Adrenal gland (tissue), 9 donors: ENCODE measurements at regions not wholly inside any gene's neighbourhood (a gene's known extent, or its start where the extent isn't known, plus 50 kb on each side); places are given as distances from the start of the nearest gene placed in this dataset.

Source experiments
- DNase-seq, 7 donors: peaks; one replicate each; pipeline ENCODE4 v3.0.0-alpha.2; 2019 to 2020
- H3K27ac ChIP-seq, 5 donors: fragments of 200-600 bp; sonication (generic) in 4 of 5; 1 replicate in 3 of 5; 2 replicates in 2 of 5; pipeline versions ENCODE4 v1.5.1 to v1.8.0; 2016 to 2020; ENCODE audit warnings: mild to moderate bottlenecking in 1 of 5
- H3K27me3 ChIP-seq: fragments of 200-600 bp; 2 replicates; pipeline ENCODE4 v1.8.0; 2021
- H3K36me3 ChIP-seq, 2 donors: fragments of 200-600 bp; replicated peaks in 1 of 2; 1 replicate in 1 of 2; 2 replicates in 1 of 2; pipeline versions ENCODE4 v1.5.1 to v1.8.0; 2018 to 2022
- H3K4me1 ChIP-seq, 2 donors: fragments of 200-600 bp; replicated peaks in 1 of 2; 1 replicate in 1 of 2; 2 replicates in 1 of 2; pipeline versions ENCODE4 v1.5.1 to v1.8.0; 2018 to 2021
- H3K4me3 ChIP-seq, 4 donors: fragments of 200-600 bp; sonication (generic) in 3 of 4; one replicate each; pipeline ENCODE4 v1.5.1; 2016 to 2018
- H3K9me3 ChIP-seq, 3 donors: fragments of 200-600 bp; sonication (generic) in 1 of 3; replicated peaks in 1 of 3; 1 replicate in 2 of 3; 2 replicates in 1 of 3; pipeline versions ENCODE4 v1.5.1 to v1.8.0; 2016 to 2021
- POLR2A ChIP-seq, 2 donors: fragments of 450-650 bp; IDR thresholded peaks; one replicate each; pipeline ENCODE4 v1.6.1; 2017; ENCODE audit warnings: antibody characterized with exemption in 2 of 2, mild to moderate bottlenecking in 2 of 2, moderate library complexity in 1 of 2
- WGBS, 4 donors: extraction: QIAGEN DNeasy Blood & Tissue Kit in 2 of 4; methylation state at CpG; one replicate each; pipeline versions ENCODE4 v1.1.5 to v1.1.7; 2013 to 2017; 5-methylcytosine and 5-hydroxymethylcytosine counted together
- intact Hi-C, 2 donors: fragments of 100-400 bp; cut with DNase I; formaldehyde crosslinking; loops; one replicate each; pipeline versions ENCODE4 v1.14.1 to v1.15.0; 2022 to 2023
- TF ChIP-seq, protein P1 (sequence below), 6 experiments: fragments of 450-650 bp in 4 of 6; fragments of 200-600 bp in 2 of 6; sonication (generic) in 1 of 6; IDR thresholded peaks; 1 replicate in 5 of 6; 2 replicates in 1 of 6; pipeline versions ENCODE4 v1.5.1 to v1.8.0; 2016 to 2021; ENCODE audit warnings: antibody characterized with exemption in 6 of 6, mild to moderate bottlenecking in 2 of 6, moderate library complexity in 1 of 6
- donor health status: healthy with polysubstance abuse.
- donor health status: Bipolar disorder and iron deficiency.
- donor health status: DM: yes; HTN: yes; CAD: no.
- donor health status: DM: no; HTN: no; CAD: no.
- donor health status: DM: no; HTN: no; CAD: no.

DNA sequence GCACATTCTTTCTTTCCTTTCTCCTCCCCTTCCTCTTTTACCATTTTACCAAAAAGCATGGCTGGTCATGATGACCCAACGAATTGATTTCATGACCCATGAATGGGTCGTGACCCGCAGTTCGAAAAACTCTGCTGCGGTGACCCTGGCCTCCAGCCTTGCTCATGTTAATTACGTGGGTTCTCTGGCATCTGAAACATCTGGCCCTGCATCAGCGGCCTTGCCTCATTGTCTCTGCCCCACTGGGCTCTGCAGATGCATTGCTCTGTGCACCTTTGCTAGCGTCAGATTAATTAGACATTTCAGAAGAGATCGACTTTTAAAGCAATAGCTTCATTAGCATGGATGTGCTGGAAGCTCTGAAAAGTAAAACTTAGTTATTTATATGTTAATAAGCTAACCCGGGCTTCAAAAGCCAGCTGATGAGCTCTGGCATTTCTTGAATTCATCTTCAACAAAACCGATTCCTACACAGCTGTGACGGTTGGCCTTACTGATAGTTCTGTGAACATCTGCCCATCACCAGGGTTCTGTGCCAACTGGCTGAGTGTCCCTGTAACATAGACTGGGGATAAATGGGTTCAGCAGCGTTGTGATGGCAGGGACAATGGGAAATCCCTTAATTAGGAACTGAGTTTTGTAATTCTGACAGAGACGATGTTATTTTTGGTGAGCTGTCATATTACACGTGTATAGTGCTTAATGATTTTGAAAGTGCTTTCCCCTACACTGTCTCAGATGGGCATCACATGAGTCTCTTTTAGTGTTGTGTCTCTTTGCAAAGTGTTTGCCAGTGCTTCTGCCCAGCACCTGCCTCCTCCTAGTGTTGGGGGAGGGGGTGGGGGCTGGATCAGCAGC, 225.9 kb upstream of the EEF2KMT start:
- intact Hi-C loops = no loop called here

DNA sequence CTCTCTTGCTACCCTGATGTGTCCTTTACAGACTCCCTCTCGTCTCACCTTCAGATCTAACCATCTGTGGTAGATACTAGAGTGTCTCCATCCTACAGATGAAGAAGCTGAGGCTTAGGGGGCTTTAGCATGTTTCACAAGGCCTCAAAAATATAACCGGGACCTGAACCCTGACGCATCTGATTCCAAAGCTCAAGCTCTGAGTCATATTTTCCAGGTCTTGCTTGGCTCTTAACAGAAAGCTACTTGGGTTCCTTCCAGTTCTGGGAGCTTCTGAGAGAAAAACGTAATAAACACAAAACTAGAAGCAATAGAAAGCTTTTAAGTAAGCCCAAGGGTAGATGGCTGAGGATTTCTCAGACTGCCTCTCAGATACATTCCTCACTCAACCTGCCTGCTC, 224.3 kb upstream of the EEF2KMT start:
- intact Hi-C loops = no loop called here
- no peak overlapping the region for H3K27ac ChIP-seq
- WGBS, 4 donors = 53 to 66% (median 58%) methylated on average over 4 of the region's 4 CpGs
- no peaks in the 10 kb centered on the region for H3K4me1 ChIP-seq
- no peaks in the 10 kb centered on the region for H3K27me3 ChIP-seq
- H3K36me3 ChIP-seq = no peaks in the 10 kb centered on the region
- no peak for DNase-seq
- H3K9me3 ChIP-seq = no peaks in the 10 kb centered on the region
- H3K4me3 ChIP-seq = no peak overlapping the region
- TF ChIP-seq, protein P1, sequence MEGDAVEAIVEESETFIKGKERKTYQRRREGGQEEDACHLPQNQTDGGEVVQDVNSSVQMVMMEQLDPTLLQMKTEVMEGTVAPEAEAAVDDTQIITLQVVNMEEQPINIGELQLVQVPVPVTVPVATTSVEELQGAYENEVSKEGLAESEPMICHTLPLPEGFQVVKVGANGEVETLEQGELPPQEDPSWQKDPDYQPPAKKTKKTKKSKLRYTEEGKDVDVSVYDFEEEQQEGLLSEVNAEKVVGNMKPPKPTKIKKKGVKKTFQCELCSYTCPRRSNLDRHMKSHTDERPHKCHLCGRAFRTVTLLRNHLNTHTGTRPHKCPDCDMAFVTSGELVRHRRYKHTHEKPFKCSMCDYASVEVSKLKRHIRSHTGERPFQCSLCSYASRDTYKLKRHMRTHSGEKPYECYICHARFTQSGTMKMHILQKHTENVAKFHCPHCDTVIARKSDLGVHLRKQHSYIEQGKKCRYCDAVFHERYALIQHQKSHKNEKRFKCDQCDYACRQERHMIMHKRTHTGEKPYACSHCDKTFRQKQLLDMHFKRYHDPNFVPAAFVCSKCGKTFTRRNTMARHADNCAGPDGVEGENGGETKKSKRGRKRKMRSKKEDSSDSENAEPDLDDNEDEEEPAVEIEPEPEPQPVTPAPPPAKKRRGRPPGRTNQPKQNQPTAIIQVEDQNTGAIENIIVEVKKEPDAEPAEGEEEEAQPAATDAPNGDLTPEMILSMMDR (IDR thresholded peaks at IDR 0.05) = no peak
- TF ChIP-seq POLR2A (IDR thresholded peaks at IDR 0.05) = no peak

More for the DNA sequence above, 225.9 kb upstream of the EEF2KMT start:
- Histone ChIP-seq H3K27me3 (no peaks in the 10 kb centered on the region), H3K27ac (no peak overlapping the region), H3K36me3 (no peaks in the 10 kb centered on the region), H3K4me3 (no peak overlapping the region), H3K9me3 (no peaks in the 10 kb centered on the region), H3K4me1 (no peaks in the 10 kb centered on the region)
- DNase-seq = no peak
- TF ChIP-seq POLR2A (IDR thresholded peaks at IDR 0.05) = no peak
- TF ChIP-seq, protein P1 (IDR thresholded peaks at IDR 0.05) = no peak
- WGBS, 4 donors = 30 to 45% (median 40%) methylated on average over 14 to 15 of the region's 15 CpGs

- 82 to 92% (median 86%) methylated on average over 2 of the region's 2 CpGs for WGBS, 4 donors
- TF ChIP-seq, protein P1 (IDR thresholded peaks at IDR 0.05) = no peak
- TF ChIP-seq POLR2A (IDR thresholded peaks at IDR 0.05) = no peak
- intact Hi-C loops = no loop called here
Observed at GRCh38 chr16:5319799-5320198, 222.2 kb upstream of the EEF2KMT start.

DNA sequence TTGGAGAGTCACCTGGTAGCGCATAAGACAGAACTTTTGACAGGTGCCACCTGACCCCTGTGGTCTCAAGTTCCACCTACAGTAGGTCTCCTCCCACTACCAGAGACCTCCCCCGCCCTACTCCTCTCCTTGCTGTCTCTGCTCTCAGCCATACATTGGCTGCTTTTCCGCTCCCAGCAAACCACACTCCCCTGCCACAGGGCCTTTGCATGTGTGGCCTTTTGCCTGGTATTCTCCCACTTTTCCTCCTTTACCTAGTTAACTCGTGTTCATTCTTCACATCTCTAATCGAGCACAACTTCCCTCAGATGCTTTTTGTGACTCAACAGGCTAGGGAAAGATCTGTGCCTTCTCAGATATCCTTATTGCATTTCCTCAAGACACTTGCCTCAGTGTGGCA, 218.3 kb upstream of the EEF2KMT start:
- Histone ChIP-seq H3K27ac (no peak overlapping the region), H3K9me3 (no peaks in the 10 kb centered on the region), H3K4me1 (no peaks in the 10 kb centered on the region), H3K36me3 (no peaks in the 10 kb centered on the region), H3K4me3 (no peak overlapping the region), H3K27me3 (no peaks in the 10 kb centered on the region)
- DNase-seq = no peak
- intact Hi-C loops = no loop called here
- TF ChIP-seq POLR2A (IDR thresholded peaks at IDR 0.05) = no peak
- TF ChIP-seq, protein P1 (IDR thresholded peaks at IDR 0.05) = no peak
- WGBS, 4 donors = 63 to 76% (median 75%) methylated on average over 5 of the region's 5 CpGs

More at GRCh38 chr16:5319799-5320198, 222.2 kb upstream of the EEF2KMT start:
- Histone ChIP-seq H3K4me3 (no peak overlapping the region), H3K9me3 (no peaks in the 10 kb centered on the region), H3K4me1 (no peaks in the 10 kb centered on the region), H3K27ac (no peak overlapping the region), H3K36me3 (no peaks in the 10 kb centered on the region), H3K27me3 (no peaks in the 10 kb centered on the region)
- DNase-seq = no peak
